Upper lobe of left lung (tissue), 6 donors: ENCODE measurements at regions not wholly inside any gene's neighbourhood (a gene's known extent, or its start where the extent isn't known, plus 50 kb on each side); places are given as distances from the start of the nearest gene placed in this dataset.
"Not testable (repeated sequence)": the region's sequence is repeated elsewhere in the genome, so short reads cannot be mapped to it uniquely, and the experiment has no call there.

Source experiments
- ATAC-seq, 2 donors: fragments of 200-7000 bp; cut with Tn5 transposase; one replicate each; pipeline ENCODE4 v1.9.1; 2022; ENCODE audit warnings: mild to moderate bottlenecking in 2 of 2, moderate library complexity in 2 of 2; ENCODE audit not compliant: low FRiP score in 2 of 2
- DNase-seq, 2 donors: peaks; one replicate each; pipeline ENCODE4 v3.0.0-alpha.2; 2019 to 2020
- H3K27ac ChIP-seq, 4 donors: fragments of 200-600 bp; sonication (generic); one replicate each; pipeline ENCODE4 v1.5.1; 2016 to 2019
- H3K27me3 ChIP-seq, 4 donors: fragments of 200-600 bp; sonication (generic); one replicate each; pipeline ENCODE4 v1.5.1; 2017 to 2019
- H3K36me3 ChIP-seq, 4 donors: fragments of 200-600 bp; sonication (generic); one replicate each; pipeline ENCODE4 v1.5.1; 2016 to 2019
- H3K4me1 ChIP-seq, 4 donors: fragments of 200-600 bp; sonication (generic); one replicate each; pipeline ENCODE4 v1.5.1; 2018 to 2019
- H3K4me3 ChIP-seq, 4 donors: fragments of 200-600 bp; sonication (generic); one replicate each; pipeline ENCODE4 v1.5.1; 2017 to 2019; ENCODE audit warnings: mild to moderate bottlenecking in 2 of 4, moderate library complexity in 1 of 4
- H3K9me3 ChIP-seq, 4 donors: fragments of 200-600 bp; sonication (generic); one replicate each; pipeline ENCODE4 v1.5.1; 2018 to 2019
- EP300 ChIP-seq, 4 donors: sonication (generic); formaldehyde crosslinking; IDR thresholded peaks; one replicate each; pipeline ENCODE4 v1.5.1; 2017; ENCODE audit warnings: antibody characterized with exemption in 4 of 4, control low read depth in 2 of 4
- POLR2A ChIP-seq, 4 donors: fragments of 450-650 bp; IDR thresholded peaks; one replicate each; pipeline ENCODE4 v1.5.1; 2016 to 2017; ENCODE audit warnings: antibody characterized with exemption in 4 of 4, mild to moderate bottlenecking in 2 of 4
- POLR2AphosphoS5 ChIP-seq, 2 donors: sonication (generic); formaldehyde crosslinking; IDR thresholded peaks; one replicate each; pipeline ENCODE4 v1.5.1; 2017; ENCODE audit warnings: antibody characterized with exemption in 2 of 2
- WGBS, 2 donors: methylation state at CpG; one replicate each; pipeline ENCODE4 v1.1.5; 2017 to 2018; 5-methylcytosine and 5-hydroxymethylcytosine counted together
- TF ChIP-seq, protein P1 (sequence below), 6 experiments: fragments of 450-650 bp in 4 of 6; fragments of 200-600 bp in 2 of 6; sonication (generic) in 2 of 6; IDR thresholded peaks; one replicate each; pipeline ENCODE4 v1.5.1; 2016 to 2019; ENCODE audit warnings: antibody characterized with exemption in 6 of 6
- donor health status: DM: no; HTN: no; CAD: no; lungs with moderate emphysema.
- donor health status: DM: no; HTN: yes; CAD: no; lungs with severe emphysema.

DNA sequence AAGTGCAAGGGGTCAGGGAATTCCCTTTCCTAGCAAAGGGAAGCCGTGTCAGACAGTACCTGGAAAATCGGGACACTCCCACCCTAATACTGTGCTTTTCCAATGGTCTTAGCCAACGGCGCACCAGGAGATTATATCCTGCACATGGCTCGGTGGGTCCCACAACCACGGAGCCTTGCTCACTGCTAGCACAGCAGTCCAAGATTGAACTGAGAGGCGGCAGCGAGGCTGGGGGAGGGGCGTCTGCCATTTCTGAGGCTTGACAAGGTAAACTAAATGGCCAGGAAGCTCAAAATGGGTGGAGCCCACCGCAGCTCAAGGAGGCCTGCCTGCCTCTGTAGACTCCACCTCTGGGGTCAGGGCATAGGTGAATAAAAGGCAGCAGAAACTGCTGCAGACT, 76.5 kb upstream of the LINC00632 start:
- not testable (repeated sequence) for H3K27ac ChIP-seq, H3K27me3 ChIP-seq, ATAC-seq, DNase-seq, H3K9me3 ChIP-seq, H3K4me1 ChIP-seq, H3K4me3 ChIP-seq, H3K36me3 ChIP-seq
- 73 to 90% methylated on average over 5 to 10 of the region's 10 CpGs for WGBS, 2 donors

DNA sequence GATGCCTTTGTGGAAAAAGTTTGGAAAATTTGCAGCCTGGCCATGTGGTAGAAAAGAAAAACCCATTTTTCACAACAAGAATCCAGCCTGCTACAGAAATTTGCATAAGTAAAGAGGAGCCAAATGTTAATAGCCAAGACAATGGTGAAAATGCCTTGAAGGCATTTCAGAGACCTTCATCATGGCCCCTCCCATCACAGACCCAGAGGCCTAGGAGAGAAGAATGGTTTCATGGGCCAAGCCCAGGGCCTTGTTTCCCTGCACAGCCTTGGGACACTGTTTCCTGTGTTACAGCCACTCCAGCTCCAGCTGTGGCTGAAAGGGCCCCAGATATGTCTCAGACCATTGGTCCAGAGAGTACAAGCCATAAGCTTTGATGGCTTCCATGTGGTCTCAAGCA, 101.4 kb upstream of the LINC00632 start:
- Histone ChIP-seq H3K27ac (no peak overlapping the region), H3K4me1 (no peaks in the 10 kb centered on the region), H3K9me3 (no peaks in the 10 kb centered on the region), H3K36me3 (no peaks in the 10 kb centered on the region), H3K27me3 (no peaks in the 10 kb centered on the region), H3K4me3 (no peak overlapping the region)
- DNase-seq, result no peak
- ATAC-seq, result no peak
- TF ChIP-seq EP300 (IDR thresholded peaks at IDR 0.05) (no peak), POLR2AphosphoS5 (IDR thresholded peaks at IDR 0.05) (no peak), POLR2A (IDR thresholded peaks at IDR 0.05) (no peak)

DNA sequence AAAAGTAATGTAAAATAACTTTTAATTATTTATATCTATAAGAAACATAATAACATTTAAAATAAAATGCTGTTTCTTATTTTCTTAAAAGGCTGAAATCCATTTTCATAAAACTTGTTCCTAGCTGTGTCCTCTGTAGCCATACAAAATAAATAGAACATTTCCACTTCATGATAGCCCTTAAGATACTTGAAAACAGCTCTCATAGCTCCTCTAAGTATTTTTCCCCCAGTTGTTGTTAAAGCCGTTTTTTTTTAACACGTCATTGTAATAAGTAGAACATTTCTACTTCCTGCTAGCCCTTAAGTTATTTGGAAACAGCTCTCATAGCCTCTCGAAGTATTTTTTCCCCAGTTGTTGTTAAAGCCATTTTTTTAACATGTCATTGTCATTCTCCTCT, 97.3 kb upstream of the SOX3 start:
- ATAC-seq (peak in 1 of 2 donors; percentile 61), DNase-seq (no peak)
- H3K36me3 ChIP-seq, result no peaks in the 10 kb centered on the region
- no peaks in the 10 kb centered on the region for H3K27me3 ChIP-seq
- H3K4me3 ChIP-seq, result no peak overlapping the region
- no peaks in the 10 kb centered on the region for H3K9me3 ChIP-seq
- no peaks in the 10 kb centered on the region for H3K4me1 ChIP-seq
- WGBS, 2 donors, result 42 to 55% methylated on average over 3 of the region's 3 CpGs
- no peak overlapping the region for H3K27ac ChIP-seq
- TF ChIP-seq POLR2A (IDR thresholded peaks at IDR 0.05) (no peak), EP300 (IDR thresholded peaks at IDR 0.05) (peak in 2 of 4 donors; percentile 45), POLR2AphosphoS5 (IDR thresholded peaks at IDR 0.05) (no peak)
- TF ChIP-seq, protein P1, sequence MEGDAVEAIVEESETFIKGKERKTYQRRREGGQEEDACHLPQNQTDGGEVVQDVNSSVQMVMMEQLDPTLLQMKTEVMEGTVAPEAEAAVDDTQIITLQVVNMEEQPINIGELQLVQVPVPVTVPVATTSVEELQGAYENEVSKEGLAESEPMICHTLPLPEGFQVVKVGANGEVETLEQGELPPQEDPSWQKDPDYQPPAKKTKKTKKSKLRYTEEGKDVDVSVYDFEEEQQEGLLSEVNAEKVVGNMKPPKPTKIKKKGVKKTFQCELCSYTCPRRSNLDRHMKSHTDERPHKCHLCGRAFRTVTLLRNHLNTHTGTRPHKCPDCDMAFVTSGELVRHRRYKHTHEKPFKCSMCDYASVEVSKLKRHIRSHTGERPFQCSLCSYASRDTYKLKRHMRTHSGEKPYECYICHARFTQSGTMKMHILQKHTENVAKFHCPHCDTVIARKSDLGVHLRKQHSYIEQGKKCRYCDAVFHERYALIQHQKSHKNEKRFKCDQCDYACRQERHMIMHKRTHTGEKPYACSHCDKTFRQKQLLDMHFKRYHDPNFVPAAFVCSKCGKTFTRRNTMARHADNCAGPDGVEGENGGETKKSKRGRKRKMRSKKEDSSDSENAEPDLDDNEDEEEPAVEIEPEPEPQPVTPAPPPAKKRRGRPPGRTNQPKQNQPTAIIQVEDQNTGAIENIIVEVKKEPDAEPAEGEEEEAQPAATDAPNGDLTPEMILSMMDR (IDR thresholded peaks at IDR 0.05), result no peak

DNA sequence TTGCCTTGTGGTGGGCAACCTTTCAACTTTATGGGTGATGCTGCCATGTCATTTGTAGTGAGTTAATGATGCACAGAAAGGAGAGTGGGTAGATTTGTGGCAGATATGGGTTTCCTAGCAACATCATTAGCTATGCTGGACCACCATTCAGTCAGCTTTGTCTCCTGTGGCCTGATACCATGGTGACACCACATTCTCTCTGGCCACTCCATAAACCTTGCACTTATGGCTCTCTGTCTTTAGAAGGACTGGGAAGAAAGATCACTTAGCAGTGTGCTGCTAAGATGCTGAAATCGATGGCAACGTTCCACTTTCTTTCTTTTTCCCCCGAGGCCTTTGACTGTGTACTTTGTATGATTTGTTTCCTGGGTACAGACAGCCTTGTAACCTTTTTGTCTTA, 95.0 kb upstream of the SOX3 start:
- H3K27ac ChIP-seq, result no peak overlapping the region
- 67 to 70% methylated on average over 3 of the region's 3 CpGs for WGBS, 2 donors
- H3K36me3 ChIP-seq, result no peaks in the 10 kb centered on the region
- H3K27me3 ChIP-seq, result no peaks in the 10 kb centered on the region
- H3K9me3 ChIP-seq, result no peaks in the 10 kb centered on the region
- H3K4me1 ChIP-seq, result no peaks in the 10 kb centered on the region
- DNase-seq (no peak), ATAC-seq (no peak)
- TF ChIP-seq POLR2AphosphoS5 (IDR thresholded peaks at IDR 0.05) (no peak), EP300 (IDR thresholded peaks at IDR 0.05) (no peak), POLR2A (IDR thresholded peaks at IDR 0.05) (no peak)
- TF ChIP-seq, protein P1 (IDR thresholded peaks at IDR 0.05), result no peak
- H3K4me3 ChIP-seq, result no peak overlapping the region

DNA sequence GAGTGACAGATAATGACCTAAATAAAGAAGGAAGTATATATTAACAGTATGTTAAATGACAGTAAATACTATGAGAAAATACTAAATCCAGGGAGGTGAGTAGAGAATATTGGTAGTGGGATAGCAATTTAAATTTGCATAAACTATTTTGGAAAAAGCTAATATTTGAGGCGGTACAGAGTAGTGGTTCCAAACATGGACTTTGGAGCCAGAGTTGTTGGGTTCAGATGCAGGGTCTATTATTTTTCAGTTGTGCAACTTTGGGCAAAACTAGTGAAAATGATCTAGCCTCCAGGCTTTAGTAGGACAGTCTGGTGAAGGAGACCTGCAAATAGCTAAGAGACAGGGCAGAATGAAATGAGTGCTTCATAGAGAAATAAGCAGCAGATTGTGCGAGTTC, 84.8 kb upstream of the SOX3 start:
- TF ChIP-seq EP300 (IDR thresholded peaks at IDR 0.05) (no peak), POLR2A (IDR thresholded peaks at IDR 0.05) (no peak), POLR2AphosphoS5 (IDR thresholded peaks at IDR 0.05) (no peak)
- TF ChIP-seq, protein P1 (IDR thresholded peaks at IDR 0.05), result no peak
- no peak for DNase-seq
- Histone ChIP-seq H3K36me3 (no peaks in the 10 kb centered on the region), H3K27ac (no peak overlapping the region), H3K27me3 (no peaks in the 10 kb centered on the region), H3K4me3 (no peak overlapping the region), H3K9me3 (no peaks in the 10 kb centered on the region), H3K4me1 (no peaks in the 10 kb centered on the region)
- no peak for ATAC-seq
- 89 to 97% methylated on average over 2 of the region's 2 CpGs for WGBS, 2 donors

DNA sequence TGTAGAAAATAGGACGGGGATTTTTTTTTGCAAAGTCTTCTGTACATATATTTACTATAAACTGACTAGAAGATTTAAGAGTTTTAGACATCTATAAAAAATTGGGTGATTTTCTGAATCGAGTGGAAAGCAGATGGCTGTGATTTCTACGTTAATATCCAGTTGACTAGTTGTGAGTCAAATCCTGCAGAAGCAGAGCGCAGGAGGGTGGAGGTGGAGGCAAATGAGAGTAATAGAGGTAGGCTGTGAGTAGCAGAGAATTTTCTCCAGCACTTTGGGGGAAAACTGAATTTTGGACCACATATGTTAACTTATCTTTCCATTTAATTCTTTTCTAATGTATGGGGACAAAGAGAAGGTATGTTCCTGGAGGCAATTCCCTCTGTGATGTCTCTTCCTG, 82.1 kb upstream of the SOX3 start:
- Histone ChIP-seq H3K27ac (no peak overlapping the region), H3K9me3 (no peaks in the 10 kb centered on the region), H3K4me1 (no peaks in the 10 kb centered on the region), H3K4me3 (no peak overlapping the region), H3K27me3 (no peaks in the 10 kb centered on the region), H3K36me3 (no peaks in the 10 kb centered on the region)
- TF ChIP-seq POLR2A (IDR thresholded peaks at IDR 0.05), result no peak
- TF ChIP-seq, protein P1 (IDR thresholded peaks at IDR 0.05), result no peak
- no peak for TF ChIP-seq EP300 (IDR thresholded peaks at IDR 0.05)
- no peak for TF ChIP-seq POLR2AphosphoS5 (IDR thresholded peaks at IDR 0.05)
- DNase-seq (no peak), ATAC-seq (no peak)
- WGBS, 2 donors, result 79 to 85% methylated on average over 4 of the region's 4 CpGs
